Loucy (cell line): ENCODE measurements at regions not wholly inside any gene's neighbourhood (a gene's known extent, or its start where the extent isn't known, plus 50 kb on each side); places are given as distances from the start of the nearest gene placed in this dataset.

Source experiments
- CTCF ChIP-seq: fragments of 200-600 bp; sonication (generic); conservative IDR thresholded peaks from 2 replicates; pipeline ENCODE4 v1.5.1; 2014; ENCODE audit warnings: mild to moderate bottlenecking, antibody characterized with exemption, low read length
- EZH2phosphoT487 ChIP-seq: fragments of 200-600 bp; IDR thresholded peaks from 2 replicates; pipeline ENCODE4 v1.6.1; 2018; ENCODE audit warnings: antibody characterized with exemption, mild to moderate bottlenecking, moderate library complexity, borderline replicate concordance

GRCh38 chr2:58709687-58710354 lies 468.7 kb upstream of the FANCL start:
- TF ChIP-seq CTCF: no peak
- no peak for TF ChIP-seq EZH2phosphoT487
